NCI-H524 treated with DMSO at 0.1 percent for 48 hours (cell line): ENCODE measurements at regions not wholly inside any gene's neighbourhood (a gene's known extent, or its start where the extent isn't known, plus 50 kb on each side); places are given as distances from the start of the nearest gene placed in this dataset.
"Not testable (repeated sequence)": the region's sequence is repeated elsewhere in the genome, so short reads cannot be mapped to it uniquely, and the experiment has no call there.

Experiments
- DNase-seq: peaks from one replicate; lab custom pipeline; 2025; lab: John Stamatoyannopoulos, UW

DNA sequence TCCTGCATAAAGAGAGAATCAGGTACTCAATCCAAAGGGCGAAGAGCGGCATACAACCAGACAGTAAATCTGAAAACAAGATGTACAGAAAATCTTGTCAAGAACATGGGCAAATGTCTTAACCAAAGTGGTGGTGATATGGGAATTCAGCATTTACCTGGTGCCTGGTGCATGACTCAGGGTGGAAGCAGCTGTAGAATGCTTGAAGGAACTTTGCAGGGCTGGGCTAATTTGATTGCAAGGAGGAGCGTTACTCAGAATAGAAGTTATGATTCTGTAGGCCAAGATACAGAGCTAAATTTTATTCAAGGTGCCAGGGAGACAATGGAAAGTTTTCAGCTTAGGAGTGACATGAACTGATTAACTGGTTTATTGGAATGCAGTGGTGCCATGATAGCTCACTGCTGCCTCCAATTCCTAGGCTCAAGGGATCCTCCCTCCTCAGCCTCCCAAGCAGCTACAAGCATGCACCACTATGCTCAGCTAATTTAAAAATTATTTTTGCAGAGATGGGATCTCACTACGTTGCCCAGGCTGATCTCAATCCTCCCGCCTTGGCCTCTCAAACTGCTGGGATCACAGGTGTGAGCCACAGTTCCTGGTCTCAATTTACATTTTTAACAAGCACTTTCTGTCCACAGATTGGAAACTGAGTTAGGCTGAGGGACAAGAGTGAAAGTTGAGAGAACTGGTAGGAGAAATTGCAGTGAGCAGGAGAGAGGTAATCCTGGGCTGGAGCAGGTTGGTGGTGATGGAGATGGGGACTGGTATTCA lies 91.5 kb upstream of the TBC1D5 start:
- DNase-seq = no peak

DNA sequence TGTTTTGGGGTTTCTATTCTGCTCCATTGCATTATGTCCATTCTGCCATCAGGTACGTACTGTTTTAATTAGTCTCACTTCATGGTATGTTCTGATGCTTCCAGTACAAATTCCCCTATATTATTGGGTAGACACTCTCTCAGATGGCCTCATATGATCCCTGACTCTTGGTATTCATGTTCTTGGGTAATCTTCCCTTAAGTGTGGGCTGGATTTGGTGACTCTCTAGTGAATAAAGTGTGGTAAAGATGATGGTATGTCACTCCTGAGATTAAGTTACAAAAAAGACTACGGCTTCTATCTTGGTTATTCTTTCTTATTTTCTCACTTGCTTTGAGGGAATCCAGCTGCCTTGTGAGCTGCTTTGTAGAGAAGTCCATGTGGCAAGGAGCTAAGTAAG lies 89.6 kb upstream of the TBC1D5 start:
- DNase-seq = no peak

DNA sequence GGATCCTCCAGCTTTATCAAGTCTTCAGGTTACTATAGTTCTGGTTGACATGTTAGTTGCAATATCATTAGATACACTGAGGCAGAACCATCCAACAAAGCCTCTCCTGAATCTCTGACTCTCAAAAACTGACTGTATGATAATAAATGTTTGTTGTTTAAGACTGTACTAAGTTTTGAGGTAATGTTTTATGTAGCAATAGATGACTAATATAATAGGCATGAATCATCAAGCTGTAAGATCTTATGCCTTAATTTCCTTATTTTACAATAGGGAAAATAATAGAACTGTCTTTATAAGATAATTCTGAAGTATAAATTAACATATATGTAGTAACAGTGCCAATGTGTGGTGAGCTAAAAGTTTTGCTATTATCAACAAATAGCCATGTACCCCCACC lies 88.9 kb upstream of the TBC1D5 start:
- no peak for DNase-seq

DNA sequence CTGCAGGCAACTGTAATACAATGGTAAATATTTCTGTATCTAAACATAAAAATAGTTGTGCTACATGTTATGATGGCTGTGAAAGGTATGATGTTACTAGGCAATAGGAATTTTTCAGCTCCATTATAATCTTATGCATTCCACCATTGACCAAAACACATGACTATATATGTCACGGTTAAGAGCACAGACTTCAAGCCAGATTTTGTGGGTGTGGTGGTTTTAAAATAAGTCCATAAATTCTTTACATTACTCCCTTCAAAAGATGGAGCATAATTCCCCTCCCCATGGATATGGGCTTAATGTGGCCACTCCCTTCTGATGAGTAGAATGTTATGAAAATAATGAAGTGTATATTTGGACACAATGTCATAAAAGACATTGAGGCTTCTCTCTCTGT lies 88.4 kb upstream of the TBC1D5 start:
- no peak for DNase-seq

DNA sequence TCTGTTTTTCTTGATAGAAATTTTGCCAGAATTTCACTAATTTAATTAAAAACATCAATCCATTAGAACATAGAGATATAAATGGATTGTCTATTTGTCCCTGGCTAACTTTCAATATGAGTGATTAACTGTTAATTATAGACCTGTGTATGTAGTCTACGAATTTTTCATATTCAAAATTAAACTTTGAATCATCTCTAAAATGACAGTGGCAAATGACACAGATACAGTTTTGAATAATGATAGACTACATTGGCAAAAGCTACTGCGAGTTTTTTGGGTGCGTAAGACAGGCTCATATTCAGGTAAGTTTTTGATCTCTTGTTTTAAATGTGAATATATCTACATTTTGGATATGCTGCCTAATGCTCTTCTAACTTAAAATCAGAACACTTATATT lies 86.0 kb upstream of the TBC1D5 start:
- no peak for DNase-seq

DNA sequence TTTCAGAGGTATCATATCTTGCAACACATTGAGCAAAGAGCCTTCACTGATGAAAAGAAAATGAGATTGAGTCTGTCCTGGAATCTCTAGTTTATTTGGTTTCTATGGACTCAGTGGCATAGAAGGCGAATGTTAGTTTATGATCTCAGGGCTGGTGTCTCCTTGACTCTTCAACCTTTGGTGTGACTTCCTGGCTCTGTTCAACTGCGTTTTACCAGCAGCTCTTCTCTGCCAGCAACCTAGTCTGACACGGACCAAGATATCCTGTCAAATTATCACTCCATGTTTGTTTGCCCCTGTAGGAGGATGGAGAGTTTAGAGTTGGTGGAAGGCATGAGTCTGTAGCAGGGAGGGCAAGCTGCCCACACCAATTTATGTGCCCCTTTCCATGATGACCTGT lies 82.9 kb upstream of the TBC1D5 start:
- no peak for DNase-seq

DNA sequence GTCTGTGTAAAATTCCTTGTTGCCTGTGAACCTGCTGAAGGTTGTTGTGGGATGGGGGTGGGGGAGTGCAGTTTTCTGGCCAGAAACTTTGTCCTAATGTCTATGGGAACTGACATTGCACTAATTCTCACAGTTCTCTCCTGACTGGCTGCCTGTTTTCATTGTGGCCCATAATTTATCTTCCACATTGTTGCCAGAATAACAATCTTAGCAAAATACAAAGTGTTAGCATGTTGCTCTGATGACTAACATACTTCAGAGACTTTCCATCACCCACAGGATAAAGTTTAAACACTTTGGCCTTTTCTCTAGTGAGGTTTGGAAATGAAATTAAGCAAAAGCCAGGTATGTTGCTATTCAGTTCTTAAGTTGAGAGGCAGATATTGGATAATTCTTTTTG lies 81.4 kb upstream of the TBC1D5 start:
- DNase-seq = no peak

DNA sequence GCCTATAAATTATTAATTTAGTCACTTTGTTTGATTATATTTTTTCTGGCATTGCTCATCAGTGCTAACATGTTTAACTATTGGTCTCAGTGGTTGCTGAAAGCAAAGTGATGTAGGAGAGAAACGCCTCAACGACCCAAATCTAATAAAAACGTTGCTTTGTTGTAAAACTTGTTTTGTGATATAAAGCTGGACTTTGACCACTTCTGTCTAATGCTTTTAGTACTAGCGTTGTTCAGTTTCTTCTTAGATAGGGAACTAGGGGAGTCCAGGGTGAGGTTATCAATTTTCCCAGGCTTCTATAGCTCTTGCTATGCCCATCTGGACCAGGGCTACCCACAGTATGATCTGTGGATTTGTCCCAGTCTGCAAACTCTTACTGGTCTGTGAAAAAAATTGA lies 80.6 kb upstream of the TBC1D5 start:
- no peak for DNase-seq

DNA sequence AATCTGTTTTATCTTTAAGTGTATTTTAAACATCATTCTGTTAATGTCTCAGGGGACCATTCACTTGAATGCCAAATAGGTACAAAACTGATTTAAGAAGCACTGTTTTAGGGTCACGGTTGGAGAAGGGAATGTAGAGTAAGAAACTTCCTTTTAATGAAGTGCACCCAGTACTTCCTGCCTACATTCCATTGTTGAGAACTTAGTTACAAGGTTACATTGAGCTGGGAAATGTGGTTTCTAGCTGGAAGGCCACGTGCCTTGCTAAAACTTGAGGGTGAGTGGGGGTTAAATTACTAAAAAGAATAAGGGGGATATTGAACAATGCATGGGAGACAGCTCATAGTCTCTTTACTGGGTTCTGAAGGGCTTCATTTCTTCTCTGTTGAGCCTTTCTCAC lies 78.3 kb upstream of the TBC1D5 start:
- no peak for DNase-seq

DNA sequence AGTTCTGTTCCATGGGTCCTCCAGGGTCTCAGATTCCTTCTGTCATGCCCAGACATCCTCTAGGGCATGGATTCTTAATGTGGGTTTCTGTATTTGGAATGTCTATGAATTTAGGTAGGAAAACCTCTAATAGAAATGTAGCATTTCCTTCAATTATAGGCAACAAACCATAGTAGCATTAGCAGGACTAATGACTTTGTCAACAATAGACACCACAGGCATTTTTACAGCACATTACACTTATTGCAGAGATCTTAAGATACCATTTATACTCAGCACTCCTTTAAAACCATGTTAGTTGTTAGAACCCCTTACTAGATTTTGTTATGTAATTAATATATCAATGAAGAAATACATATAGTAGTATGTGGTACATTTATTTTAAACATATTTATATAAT lies 77.8 kb upstream of the TBC1D5 start:
- no peak for DNase-seq

DNA sequence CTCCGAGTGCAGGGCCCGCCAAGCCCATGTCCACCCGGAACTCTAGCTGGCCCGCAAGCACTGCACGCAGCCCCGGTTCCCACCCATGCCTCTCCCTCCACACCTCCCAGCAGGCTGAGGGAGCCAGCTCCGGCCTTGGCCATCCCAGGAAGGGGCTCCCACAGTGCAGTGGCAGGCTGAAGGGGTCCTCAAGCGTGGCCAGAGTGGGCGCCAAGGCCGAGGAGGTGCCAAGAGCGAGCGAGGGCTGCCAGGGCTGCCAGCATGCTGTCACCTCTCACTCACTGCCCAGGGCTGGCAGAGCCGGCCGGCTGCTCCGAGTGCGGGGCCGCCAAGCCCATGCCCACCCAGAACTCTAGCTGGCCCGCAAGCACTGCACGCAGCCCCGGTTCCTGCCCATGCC lies 75.5 kb upstream of the TBC1D5 start:
- not testable (repeated sequence) for DNase-seq

DNA sequence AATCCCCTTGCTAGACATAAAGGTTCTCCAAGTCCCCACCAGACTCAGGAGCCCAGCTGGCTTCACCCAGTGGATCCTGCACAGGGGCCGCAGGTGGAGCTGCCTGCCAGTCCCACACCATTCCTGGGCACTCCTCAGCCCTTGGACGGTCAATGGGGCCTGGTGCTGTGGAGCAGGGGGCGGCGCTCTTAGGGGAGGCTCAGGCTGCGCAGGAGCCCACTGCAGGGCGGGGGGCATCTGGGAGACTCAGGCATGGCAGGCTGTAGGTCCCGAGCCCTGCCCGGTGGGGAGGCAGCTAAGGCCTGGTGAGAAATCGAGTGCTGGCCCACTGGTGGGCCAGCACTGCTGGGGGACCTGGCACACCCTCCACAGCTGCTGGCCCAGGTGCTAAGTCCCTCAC lies 75.1 kb upstream of the TBC1D5 start:
- no peak for DNase-seq

DNA sequence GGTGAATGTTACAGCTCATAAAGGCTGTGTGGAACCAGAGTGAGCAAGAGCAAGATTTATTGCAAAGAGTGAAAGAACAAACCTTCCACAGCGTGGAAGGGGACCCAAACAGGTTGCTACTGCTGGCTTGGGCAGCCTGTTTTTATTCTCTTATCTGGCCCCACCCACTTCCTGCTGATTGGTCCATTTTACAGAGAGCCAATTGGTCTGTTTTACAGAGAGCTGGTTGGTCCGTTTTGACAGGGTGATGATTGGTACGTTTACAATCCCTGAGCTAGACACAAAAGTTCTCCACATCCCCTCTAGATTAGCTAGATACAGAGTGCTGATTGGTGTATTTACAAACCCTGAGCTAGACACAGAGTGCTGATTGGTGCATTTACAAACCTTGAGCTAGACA lies 74.4 kb upstream of the TBC1D5 start:
- not testable (repeated sequence) for DNase-seq

DNA sequence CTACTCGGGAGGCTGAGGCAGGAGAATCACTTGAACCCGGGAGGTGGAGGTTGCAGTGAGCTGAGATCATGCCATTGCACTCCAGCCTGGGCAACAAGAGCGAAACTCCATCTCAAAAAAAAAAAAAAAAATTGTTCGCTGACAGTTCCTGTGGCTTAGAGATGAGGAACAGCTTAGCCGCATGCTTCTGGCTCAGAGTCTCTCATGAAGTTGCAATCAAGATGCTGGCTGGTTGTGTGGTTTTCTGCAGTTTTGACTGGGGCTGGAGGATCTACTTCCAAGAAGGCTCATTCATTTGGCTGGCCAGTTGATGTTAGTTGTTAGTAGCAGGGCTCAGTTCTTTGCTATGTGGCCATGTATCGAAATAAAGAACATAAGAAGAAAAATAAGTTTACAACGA lies 69.9 kb upstream of the TBC1D5 start:
- not testable (repeated sequence) for DNase-seq

DNA sequence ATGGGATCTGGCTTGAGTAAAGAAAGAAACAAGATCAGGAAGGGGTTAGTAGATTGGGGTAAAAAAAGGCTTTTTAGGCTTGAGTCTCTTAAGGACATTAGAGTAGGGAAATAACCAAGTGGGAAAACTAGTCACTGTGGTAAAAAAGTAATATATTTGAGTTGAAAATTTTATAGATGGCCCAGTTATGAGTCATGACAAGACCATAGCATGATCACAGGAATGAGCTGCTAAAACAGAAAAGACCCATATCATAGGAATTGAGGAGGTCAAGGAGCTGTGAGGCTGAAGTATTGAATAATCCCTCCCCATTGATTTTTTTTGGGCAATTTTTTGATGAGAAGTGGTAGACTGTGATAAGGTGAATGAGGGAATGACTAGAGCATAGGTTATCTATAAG lies 69.2 kb upstream of the TBC1D5 start:
- no peak for DNase-seq

DNA sequence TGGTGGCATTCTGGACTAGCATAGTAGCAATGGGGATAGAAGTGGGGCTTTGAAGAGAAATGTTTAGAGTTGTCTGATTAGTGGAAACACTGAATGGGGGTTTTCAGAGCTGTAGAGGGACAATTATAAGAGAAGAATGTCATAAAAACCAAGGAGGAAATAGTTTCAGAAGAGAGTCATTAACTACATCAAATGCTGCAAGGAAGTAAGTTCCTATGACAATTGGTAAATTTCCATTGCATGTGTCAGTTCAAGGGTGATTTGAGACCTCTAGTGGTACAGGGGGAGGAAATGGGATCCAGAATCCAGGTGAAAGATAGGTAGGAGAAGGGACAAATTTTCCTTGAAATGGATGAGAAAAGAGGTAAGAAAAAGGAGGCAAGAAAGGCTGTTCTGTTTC lies 68.3 kb upstream of the TBC1D5 start:
- no peak for DNase-seq

DNA sequence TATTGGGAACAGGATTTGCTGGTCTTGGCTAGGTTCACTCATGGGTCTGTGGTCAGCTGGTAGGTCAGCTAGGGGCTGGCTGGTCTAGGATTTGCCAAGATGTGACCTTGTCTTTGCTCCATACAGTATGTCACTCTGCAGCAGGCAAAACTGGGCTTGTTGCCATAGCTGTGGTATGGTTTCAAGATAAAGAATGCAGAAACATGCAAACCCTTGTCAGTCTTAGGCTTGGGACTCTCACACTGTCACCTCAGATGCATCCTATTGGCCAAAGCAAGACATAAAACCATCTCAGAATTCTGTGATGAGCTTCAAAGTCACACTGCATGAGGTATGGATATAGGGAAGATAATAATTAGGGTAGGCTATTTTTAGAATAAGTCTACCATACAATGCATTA lies 66.6 kb upstream of the TBC1D5 start:
- DNase-seq = no peak

DNA sequence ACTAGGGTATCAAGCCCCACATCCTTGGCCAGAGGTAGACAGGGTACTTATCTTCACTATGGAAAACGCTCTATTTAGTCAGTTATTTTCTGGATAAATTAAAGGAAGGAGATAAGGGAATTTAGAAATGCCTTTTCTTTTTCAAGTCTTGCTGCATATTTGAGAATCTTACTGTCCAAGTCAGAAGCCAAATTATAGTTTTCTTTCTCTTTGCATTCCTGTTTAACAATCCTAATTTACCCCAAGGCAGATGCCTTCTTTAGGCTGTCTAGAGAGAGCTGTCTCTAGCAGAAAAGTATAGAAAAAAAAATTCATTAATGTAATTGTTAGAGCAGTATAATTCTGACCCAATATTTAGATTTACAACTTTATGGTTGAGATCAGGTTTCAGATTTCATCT lies 64.4 kb upstream of the TBC1D5 start:
- no peak for DNase-seq

DNA sequence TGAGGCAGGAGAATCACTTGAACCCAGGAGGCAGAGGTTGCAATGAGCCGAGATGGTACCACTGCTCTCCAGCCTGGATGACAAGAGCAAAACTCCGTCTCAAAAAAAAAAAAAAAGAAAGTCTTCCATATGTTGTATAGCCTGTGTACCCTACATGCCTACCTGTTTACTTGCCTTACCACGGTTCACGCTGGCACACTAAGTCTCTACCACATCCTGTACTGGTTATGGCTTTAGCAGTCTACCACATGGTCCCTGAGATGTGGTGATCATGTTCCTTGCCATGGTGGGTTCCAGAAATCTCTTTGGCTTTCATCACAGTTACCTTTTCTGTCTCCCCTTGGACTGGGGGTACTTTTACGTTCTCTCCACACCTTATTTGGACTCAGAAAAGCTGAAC lies 63.8 kb upstream of the TBC1D5 start:
- DNase-seq = no peak

DNA sequence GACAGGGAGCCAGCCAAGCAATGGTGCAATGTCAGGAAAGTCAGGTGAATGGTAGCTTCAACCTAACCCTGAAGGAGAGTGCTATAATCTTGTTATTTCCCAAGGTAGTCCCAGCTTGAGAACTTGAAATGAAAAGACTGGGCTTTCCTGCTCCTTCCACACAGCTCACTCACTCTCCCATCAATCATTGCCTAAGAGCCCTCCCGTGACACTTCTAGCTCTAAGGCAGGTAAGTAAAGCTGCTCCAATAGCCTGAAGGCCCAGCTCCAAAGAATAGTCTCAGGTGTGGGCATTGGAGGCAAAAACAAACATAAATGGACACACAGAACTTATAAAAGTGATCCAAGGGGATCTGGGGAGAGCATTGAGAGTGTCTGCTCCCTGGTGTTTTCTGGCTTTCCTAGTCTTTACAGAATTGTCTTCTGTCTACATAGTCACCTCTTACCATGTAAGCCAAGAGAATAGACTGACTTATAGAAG lies 63.1 kb upstream of the TBC1D5 start:
- DNase-seq = no peak

DNA sequence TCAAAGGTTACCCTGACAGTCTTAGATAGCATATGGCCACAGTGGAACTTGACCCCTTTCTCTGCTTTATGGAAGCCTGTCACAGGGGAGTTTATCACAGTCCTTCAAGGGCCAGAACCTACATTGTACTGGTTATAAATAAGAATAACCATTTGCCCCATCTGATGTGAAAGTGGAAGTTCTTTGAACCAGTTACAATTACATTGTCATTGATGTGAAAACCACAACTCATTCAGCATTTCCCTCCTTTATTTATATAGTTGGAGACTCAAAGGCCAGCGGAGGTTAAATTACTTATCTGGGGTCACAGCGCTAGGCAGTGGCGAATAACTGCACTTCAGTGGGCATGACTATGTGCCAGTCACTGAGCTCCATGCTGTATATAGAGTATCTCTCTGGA lies 60.5 kb upstream of the TBC1D5 start:
- DNase-seq = no peak

DNA sequence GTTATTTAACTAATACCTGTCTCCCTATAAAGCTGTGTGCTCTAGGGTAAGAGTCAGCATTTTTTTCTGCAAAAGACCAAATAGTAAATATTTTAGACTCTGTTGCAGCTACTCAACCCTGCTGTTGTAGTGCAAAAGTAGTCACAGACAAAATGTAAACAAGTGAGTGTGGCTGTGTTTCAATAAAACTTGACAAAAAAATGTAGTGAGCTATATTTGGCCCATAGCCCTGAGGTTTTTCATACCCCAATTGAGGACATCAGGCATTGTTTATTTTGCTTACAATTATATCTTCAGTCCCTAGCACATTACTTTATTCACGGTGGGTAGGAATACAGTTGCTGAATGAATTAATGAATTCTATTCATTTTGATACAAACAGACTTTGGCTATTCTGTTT lies 58.7 kb upstream of the TBC1D5 start:
- no peak for DNase-seq

DNA sequence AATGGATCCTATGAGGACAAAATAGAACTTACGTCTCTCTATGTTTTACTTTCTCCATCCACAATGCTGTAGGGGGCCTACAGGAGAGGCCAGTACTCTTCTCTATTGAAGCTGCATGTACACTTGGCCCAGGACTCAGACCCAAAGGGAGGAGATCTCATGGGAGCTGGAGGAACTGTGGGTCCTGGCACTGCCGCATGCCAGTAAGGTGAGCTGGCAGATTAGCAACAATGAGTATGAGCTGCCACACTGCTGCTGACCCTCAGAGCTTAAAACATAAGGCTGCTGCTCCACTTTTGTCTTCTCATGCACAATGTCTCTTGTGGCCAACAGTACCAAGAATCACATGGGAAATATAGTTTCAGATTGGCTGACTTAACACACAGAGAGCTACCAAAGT lies 57.8 kb upstream of the TBC1D5 start:
- no peak for DNase-seq

DNA sequence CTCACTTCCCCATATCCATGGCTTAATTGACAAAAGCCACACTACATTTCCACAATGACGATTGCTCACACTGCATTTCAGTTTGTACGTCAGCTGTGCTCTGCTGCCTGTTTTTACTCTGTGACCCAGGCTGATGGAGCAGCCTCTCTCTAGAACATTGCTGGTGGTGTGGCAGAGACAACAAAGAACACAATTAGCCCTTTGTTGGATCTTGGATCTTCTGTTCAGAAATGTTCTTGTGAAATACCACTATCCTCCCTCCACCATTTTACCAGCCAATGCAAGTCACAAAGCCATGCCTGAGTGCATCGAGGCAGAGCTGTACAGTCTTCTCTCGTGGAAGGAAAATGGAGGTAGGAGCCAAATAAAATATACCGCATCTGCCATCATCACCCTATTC lies 56.9 kb upstream of the TBC1D5 start:
- no peak for DNase-seq

DNA sequence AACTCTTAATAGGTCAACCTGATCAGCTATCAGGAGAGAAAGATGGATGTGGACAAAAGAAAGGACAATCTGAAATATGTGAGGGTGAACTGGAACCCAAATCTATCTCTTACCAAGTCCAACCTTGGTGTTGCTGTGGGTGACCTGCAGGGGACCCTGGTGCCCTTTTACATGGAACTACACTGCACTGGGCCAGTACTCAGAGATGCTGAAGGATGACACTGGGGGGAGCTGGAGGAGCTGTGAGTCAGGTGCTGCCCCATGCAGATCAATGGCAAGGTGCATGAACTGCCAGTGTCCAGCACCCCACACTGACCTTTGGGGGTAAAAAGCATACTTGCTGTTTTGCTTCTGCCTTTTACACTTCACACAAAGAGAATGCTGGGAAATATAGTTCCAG lies 55.6 kb upstream of the TBC1D5 start:
- no peak for DNase-seq
